GM23248 (cell line): ENCODE measurements at regions not wholly inside any gene's neighbourhood (a gene's known extent, or its start where the extent isn't known, plus 50 kb on each side); places are given as distances from the start of the nearest gene placed in this dataset.

Experiments used
- EZH2 ChIP-seq: fragments of 200-600 bp; sonication (generic); IDR thresholded peaks from 2 replicates; pipeline ENCODE4 v1.6.1; 2018; ENCODE audit warnings: antibody characterized with exemption, mild to moderate bottlenecking; ENCODE audit not compliant: insufficient read depth, poor library complexity, severe bottlenecking
- EZH2phosphoT487 ChIP-seq: fragments of 200-600 bp; sonication (generic); IDR thresholded peaks from 2 replicates; pipeline ENCODE4 v1.6.1; 2018; ENCODE audit warnings: antibody characterized with exemption, moderate library complexity, mild to moderate bottlenecking, low read depth; ENCODE audit not compliant: insufficient read depth

GRCh38 chr13:40313269-40314200 is 352.9 kb downstream of the FOXO1 start:
- no peak for TF ChIP-seq EZH2
- TF ChIP-seq EZH2phosphoT487: no peak
